ENCODE measurements at regions not wholly inside any gene's neighbourhood (a gene's known extent, or its start where the extent isn't known, plus 50 kb on each side); places are given as distances from the start of the nearest gene placed in this dataset.

DNA sequence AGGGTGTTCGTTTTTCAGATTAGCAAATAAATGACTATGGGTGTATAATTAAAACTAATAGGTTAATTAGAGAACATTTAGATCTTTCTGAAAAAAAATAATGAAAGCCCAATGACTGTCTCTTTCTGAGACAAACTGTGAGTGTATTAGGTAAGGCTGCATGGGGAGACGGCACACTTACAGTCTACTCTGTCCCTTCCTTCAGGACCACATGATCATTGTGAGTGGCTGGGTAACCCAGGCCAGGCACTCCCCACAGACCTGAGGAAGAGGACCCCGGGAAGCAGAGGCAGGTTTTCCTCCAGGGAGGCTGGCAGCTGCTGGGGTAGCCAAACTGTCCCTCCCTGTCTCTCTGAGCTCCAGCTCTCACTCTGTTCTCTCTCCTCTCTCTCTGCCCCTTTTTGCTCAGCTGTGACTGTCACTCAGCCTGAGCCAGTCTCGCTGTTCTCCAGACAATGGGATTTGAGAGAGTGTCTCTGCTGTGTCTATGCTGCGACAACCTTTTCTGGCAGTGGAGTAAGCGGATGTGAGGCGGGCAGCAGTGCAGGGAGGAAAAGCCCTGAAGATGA lies 83.1 kb upstream of the NCAM1 start:
- TF ChIP-seq, protein P1, sequence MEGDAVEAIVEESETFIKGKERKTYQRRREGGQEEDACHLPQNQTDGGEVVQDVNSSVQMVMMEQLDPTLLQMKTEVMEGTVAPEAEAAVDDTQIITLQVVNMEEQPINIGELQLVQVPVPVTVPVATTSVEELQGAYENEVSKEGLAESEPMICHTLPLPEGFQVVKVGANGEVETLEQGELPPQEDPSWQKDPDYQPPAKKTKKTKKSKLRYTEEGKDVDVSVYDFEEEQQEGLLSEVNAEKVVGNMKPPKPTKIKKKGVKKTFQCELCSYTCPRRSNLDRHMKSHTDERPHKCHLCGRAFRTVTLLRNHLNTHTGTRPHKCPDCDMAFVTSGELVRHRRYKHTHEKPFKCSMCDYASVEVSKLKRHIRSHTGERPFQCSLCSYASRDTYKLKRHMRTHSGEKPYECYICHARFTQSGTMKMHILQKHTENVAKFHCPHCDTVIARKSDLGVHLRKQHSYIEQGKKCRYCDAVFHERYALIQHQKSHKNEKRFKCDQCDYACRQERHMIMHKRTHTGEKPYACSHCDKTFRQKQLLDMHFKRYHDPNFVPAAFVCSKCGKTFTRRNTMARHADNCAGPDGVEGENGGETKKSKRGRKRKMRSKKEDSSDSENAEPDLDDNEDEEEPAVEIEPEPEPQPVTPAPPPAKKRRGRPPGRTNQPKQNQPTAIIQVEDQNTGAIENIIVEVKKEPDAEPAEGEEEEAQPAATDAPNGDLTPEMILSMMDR (IDR thresholded peaks at IDR 0.05), result no peak
- no peak for TF ChIP-seq EP300 (IDR thresholded peaks at IDR 0.05)
